ENCODE measurements at regions not wholly inside any gene's neighbourhood (a gene's known extent, or its start where the extent isn't known, plus 50 kb on each side); places are given as distances from the start of the nearest gene placed in this dataset.

DNA sequence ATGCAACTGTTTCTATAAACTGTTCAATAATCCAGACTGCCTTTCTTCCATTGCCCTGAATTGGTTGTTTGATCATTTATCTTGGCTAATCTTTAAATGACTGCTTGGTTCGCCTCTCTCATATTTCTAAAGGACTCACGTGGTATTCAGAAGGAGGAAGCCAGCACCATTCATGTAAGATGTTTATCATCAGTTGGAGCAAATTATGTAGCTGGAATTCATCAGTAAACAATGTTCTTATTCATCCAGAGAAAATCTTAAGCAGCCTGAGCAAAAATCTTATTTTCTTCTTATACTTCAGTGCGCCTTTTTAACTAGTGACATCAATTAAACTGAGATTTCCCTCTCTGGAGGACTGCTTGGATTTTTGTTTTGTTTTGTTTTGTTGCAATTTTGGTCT is 538.7 kb upstream of the TMEM132C start:
- TF ChIP-seq, protein P1, sequence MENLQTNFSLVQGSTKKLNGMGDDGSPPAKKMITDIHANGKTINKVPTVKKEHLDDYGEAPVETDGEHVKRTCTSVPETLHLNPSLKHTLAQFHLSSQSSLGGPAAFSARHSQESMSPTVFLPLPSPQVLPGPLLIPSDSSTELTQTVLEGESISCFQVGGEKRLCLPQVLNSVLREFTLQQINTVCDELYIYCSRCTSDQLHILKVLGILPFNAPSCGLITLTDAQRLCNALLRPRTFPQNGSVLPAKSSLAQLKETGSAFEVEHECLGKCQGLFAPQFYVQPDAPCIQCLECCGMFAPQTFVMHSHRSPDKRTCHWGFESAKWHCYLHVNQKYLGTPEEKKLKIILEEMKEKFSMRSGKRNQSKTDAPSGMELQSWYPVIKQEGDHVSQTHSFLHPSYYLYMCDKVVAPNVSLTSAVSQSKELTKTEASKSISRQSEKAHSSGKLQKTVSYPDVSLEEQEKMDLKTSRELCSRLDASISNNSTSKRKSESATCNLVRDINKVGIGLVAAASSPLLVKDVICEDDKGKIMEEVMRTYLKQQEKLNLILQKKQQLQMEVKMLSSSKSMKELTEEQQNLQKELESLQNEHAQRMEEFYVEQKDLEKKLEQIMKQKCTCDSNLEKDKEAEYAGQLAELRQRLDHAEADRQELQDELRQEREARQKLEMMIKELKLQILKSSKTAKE (IDR thresholded peaks at IDR 0.05; ENCODE audit: low read depth, poor library complexity, severe bottlenecking) = no peak
- TF ChIP-seq ZNF207 (IDR thresholded peaks at IDR 0.05; ENCODE audit: borderline replicate concordance) (no peak), TARDBP (IDR thresholded peaks at IDR 0.05; ENCODE audit: borderline replicate concordance) (no peak), CBFB (IDR thresholded peaks at IDR 0.05; ENCODE audit: low read depth) (no peak), RAD21 (IDR thresholded peaks at IDR 0.05; ENCODE audit: insufficient read depth, low read depth, low read length) (no peak)
- TF ChIP-seq, protein P2, sequence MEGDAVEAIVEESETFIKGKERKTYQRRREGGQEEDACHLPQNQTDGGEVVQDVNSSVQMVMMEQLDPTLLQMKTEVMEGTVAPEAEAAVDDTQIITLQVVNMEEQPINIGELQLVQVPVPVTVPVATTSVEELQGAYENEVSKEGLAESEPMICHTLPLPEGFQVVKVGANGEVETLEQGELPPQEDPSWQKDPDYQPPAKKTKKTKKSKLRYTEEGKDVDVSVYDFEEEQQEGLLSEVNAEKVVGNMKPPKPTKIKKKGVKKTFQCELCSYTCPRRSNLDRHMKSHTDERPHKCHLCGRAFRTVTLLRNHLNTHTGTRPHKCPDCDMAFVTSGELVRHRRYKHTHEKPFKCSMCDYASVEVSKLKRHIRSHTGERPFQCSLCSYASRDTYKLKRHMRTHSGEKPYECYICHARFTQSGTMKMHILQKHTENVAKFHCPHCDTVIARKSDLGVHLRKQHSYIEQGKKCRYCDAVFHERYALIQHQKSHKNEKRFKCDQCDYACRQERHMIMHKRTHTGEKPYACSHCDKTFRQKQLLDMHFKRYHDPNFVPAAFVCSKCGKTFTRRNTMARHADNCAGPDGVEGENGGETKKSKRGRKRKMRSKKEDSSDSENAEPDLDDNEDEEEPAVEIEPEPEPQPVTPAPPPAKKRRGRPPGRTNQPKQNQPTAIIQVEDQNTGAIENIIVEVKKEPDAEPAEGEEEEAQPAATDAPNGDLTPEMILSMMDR (IDR thresholded peaks at IDR 0.05 in 2 of 3, conservative IDR thresholded peaks at IDR 0.05 in 1 of 3; ENCODE audit: control insufficient read depth in 2 of 3, extremely low read depth in 1 of 3, insufficient read depth in 1 of 3, low read depth in 3 of 3, low read length in 3 of 3) = no peak
